IPS-20b (cell line): ENCODE measurements at regions not wholly inside any gene's neighbourhood (a gene's known extent, or its start where the extent isn't known, plus 50 kb on each side); places are given as distances from the start of the nearest gene placed in this dataset.

ENCODE experiments used
- H3K27ac ChIP-seq: one replicate; pipeline ENCODE4 v1.5.1; 2013; ENCODE audit warnings: low read length
- H3K27me3 ChIP-seq: 2 replicates; pipeline ENCODE4 v1.6.1; 2013; ENCODE audit warnings: mild to moderate bottlenecking, low read length, inconsistent platforms; ENCODE audit not compliant: insufficient read depth
- H3K36me3 ChIP-seq: 2 replicates; pipeline ENCODE4 v1.6.1; 2013; ENCODE audit warnings: low read depth, mild to moderate bottlenecking, inconsistent platforms, low read length, moderate library complexity; ENCODE audit not compliant: insufficient read depth
- H3K4me1 ChIP-seq: 2 replicates; pipeline ENCODE4 v1.6.1; 2013; ENCODE audit warnings: mild to moderate bottlenecking, control low read depth, inconsistent platforms, low read length, moderate library complexity; ENCODE audit not compliant: insufficient read depth
- H3K4me3 ChIP-seq: 2 replicates; pipeline ENCODE4 v1.5.1; 2013; ENCODE audit warnings: mild to moderate bottlenecking, low read length, inconsistent platforms
- H3K9ac ChIP-seq: 2 replicates; pipeline ENCODE4 v1.6.1; 2013; ENCODE audit warnings: low read depth, mild to moderate bottlenecking, inconsistent platforms, low read length, moderate library complexity
- H3K9me3 ChIP-seq: 2 replicates; pipeline ENCODE4 v1.6.1; 2013; ENCODE audit warnings: mild to moderate bottlenecking, low read depth, low read length, inconsistent platforms; ENCODE audit not compliant: insufficient read depth

DNA sequence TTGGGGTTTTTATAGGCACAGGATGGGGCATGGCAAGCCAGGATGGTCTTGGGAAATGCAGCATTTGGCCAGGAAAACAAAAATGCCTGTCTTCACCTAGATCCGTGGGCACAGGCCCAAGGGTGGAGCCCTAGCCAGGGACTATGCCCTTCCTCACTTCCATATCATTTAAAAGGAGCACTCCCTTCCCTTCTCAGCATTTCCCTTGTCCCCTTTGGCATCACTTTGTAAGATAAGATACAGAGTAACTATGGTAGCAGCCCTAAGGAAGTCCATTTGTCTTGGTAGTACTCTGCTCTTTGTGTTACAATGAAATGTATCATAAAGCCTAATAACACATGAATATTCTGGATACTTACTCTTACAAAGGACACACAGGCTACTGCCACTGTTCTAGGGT, 1092.6 kb upstream of the TENM4 start:
- H3K27me3 ChIP-seq: no peaks in the 10 kb centered on the region
- H3K9ac ChIP-seq: no peak overlapping the region
- H3K36me3 ChIP-seq: no peaks in the 10 kb centered on the region
- no peak overlapping the region for H3K27ac ChIP-seq
- H3K9me3 ChIP-seq: peaks cover 7% of the 10 kb centered on the region
- no peak overlapping the region for H3K4me3 ChIP-seq
- no peaks in the 10 kb centered on the region for H3K4me1 ChIP-seq

GRCh38 chr11:80532633-80533232, 1091.9 kb upstream of the TENM4 start:
- H3K9ac ChIP-seq: no peak overlapping the region
- H3K4me1 ChIP-seq: no peaks in the 10 kb centered on the region
- H3K36me3 ChIP-seq: no peaks in the 10 kb centered on the region
- no peaks in the 10 kb centered on the region for H3K27me3 ChIP-seq
- H3K4me3 ChIP-seq: no peak overlapping the region
- H3K9me3 ChIP-seq: peaks cover 7% of the 10 kb centered on the region
- H3K27ac ChIP-seq: no peak overlapping the region

- no peak overlapping the region for H3K9ac ChIP-seq
- H3K27me3 ChIP-seq: no peaks in the 10 kb centered on the region
- H3K4me1 ChIP-seq: no peaks in the 10 kb centered on the region
- H3K36me3 ChIP-seq: no peaks in the 10 kb centered on the region
- peaks cover 7% of the 10 kb centered on the region for H3K9me3 ChIP-seq
- no peak overlapping the region for H3K27ac ChIP-seq
- H3K4me3 ChIP-seq: no peak overlapping the region
Observed at GRCh38 chr11:80529726-80530125, 1088.9 kb upstream of the TENM4 start.

GRCh38 chr11:80525663-80526405, 1085.0 kb upstream of the TENM4 start:
- H3K9ac ChIP-seq: no peak overlapping the region
- H3K4me1 ChIP-seq: no peaks in the 10 kb centered on the region
- H3K36me3 ChIP-seq: no peaks in the 10 kb centered on the region
- no peaks in the 10 kb centered on the region for H3K27me3 ChIP-seq
- H3K4me3 ChIP-seq: no peak overlapping the region
- H3K9me3 ChIP-seq: no peaks in the 10 kb centered on the region
- H3K27ac ChIP-seq: no peak overlapping the region

DNA sequence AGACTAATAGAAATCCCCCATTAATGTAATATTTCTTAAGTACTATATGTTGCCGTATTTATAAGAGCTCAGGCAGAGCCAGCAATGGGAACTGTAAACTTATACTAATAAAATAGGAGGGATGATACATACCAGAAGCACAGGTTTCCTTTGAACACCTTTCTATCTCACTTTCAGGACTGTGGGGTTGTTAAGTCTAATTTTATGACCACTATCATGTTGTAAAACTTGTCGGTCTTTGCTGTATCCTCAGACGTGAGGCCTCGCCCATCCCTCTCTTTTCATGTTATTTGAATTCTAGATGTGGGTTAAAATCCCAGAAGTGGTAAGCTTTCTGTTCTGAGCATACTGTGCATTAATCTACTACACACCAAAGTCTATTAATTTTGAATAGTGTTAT, 1083.5 kb upstream of the TENM4 start:
- no peak overlapping the region for H3K27ac ChIP-seq
- no peaks in the 10 kb centered on the region for H3K36me3 ChIP-seq
- H3K9ac ChIP-seq: no peak overlapping the region
- H3K9me3 ChIP-seq: no peaks in the 10 kb centered on the region
- H3K4me3 ChIP-seq: no peak overlapping the region
- no peaks in the 10 kb centered on the region for H3K4me1 ChIP-seq
- H3K27me3 ChIP-seq: no peaks in the 10 kb centered on the region

GRCh38 chr11:80523057-80523456, 1082.2 kb upstream of the TENM4 start:
- no peak overlapping the region for H3K27ac ChIP-seq
- no peaks in the 10 kb centered on the region for H3K4me1 ChIP-seq
- H3K36me3 ChIP-seq: no peaks in the 10 kb centered on the region
- H3K4me3 ChIP-seq: no peak overlapping the region
- no peak overlapping the region for H3K9ac ChIP-seq
- H3K27me3 ChIP-seq: no peaks in the 10 kb centered on the region
- H3K9me3 ChIP-seq: no peaks in the 10 kb centered on the region

- H3K36me3 ChIP-seq: no peaks in the 10 kb centered on the region
- no peak overlapping the region for H3K9ac ChIP-seq
- H3K27ac ChIP-seq: no peak overlapping the region
- H3K4me1 ChIP-seq: no peaks in the 10 kb centered on the region
- H3K27me3 ChIP-seq: no peaks in the 10 kb centered on the region
- H3K9me3 ChIP-seq: no peaks in the 10 kb centered on the region
- H3K4me3 ChIP-seq: no peak overlapping the region
Observed at GRCh38 chr11:80521592-80521991, 1080.8 kb upstream of the TENM4 start.

GRCh38 chr11:80520507-80520887, 1079.7 kb upstream of the TENM4 start:
- H3K27me3 ChIP-seq: no peaks in the 10 kb centered on the region
- H3K4me1 ChIP-seq: no peaks in the 10 kb centered on the region
- no peak overlapping the region for H3K27ac ChIP-seq
- H3K4me3 ChIP-seq: no peak overlapping the region
- no peaks in the 10 kb centered on the region for H3K36me3 ChIP-seq
- H3K9me3 ChIP-seq: no peaks in the 10 kb centered on the region
- no peak overlapping the region for H3K9ac ChIP-seq

GRCh38 chr11:80519596-80520506, 1079.0 kb upstream of the TENM4 start:
- Histone ChIP-seq H3K36me3 (no peaks in the 10 kb centered on the region), H3K4me3 (no peak overlapping the region), H3K9ac (no peak overlapping the region), H3K9me3 (no peaks in the 10 kb centered on the region), H3K4me1 (no peaks in the 10 kb centered on the region), H3K27me3 (no peaks in the 10 kb centered on the region), H3K27ac (no peak overlapping the region)

DNA sequence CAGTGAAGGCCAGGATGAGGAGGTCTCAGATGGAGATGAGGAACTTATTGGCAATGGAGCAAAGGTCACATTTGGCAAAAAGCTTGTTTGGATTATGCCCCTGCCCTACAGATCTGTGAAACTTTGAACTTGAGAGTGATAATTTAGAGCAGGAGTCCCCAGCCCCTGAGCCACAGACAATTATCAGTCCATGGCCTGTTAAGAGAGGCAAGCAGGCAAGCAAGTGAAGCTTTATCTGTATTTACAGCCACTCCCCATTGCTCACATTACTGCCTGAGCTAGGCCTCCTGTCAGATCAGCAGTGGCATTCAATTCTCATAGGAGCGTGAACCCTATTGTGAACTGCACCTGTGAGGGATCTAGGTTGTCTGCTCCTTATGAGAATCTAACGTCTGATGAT, 1076.9 kb upstream of the TENM4 start:
- H3K27ac ChIP-seq: no peak overlapping the region
- H3K4me1 ChIP-seq: no peaks in the 10 kb centered on the region
- no peak overlapping the region for H3K4me3 ChIP-seq
- no peaks in the 10 kb centered on the region for H3K36me3 ChIP-seq
- H3K27me3 ChIP-seq: no peaks in the 10 kb centered on the region
- no peaks in the 10 kb centered on the region for H3K9me3 ChIP-seq
- H3K9ac ChIP-seq: no peak overlapping the region

DNA sequence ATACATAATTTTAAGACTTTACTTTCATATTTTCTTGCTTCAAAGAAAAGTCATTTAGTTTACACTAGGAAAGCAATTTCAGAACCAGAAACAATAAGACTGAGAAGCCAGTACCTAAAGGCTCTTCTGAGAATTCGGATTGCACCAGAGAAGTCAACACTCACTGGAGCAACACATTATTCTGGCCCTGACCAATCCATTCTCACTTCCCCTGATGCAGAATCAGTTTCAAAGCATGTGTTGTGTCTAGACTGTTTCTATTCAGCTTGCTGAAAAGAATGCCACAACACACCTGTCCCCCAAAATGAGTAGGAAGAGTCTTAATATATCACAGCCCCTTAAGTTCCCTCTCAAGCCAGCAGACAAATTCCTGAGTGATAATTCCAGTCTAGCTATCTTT, 1074.3 kb upstream of the TENM4 start:
- H3K36me3 ChIP-seq: no peaks in the 10 kb centered on the region
- no peaks in the 10 kb centered on the region for H3K4me1 ChIP-seq
- no peaks in the 10 kb centered on the region for H3K27me3 ChIP-seq
- no peaks in the 10 kb centered on the region for H3K9me3 ChIP-seq
- H3K4me3 ChIP-seq: no peak overlapping the region
- H3K27ac ChIP-seq: no peak overlapping the region
- H3K9ac ChIP-seq: no peak overlapping the region

- Histone ChIP-seq H3K4me3 (no peak overlapping the region), H3K4me1 (no peaks in the 10 kb centered on the region), H3K9ac (no peak overlapping the region), H3K36me3 (no peaks in the 10 kb centered on the region), H3K27me3 (no peaks in the 10 kb centered on the region), H3K27ac (no peak overlapping the region), H3K9me3 (no peaks in the 10 kb centered on the region)
Observed at GRCh38 chr11:80512491-80512890, 1071.7 kb upstream of the TENM4 start.
